Liver (tissue), 8 donors: ENCODE measurements at regions not wholly inside any gene's neighbourhood (a gene's known extent, or its start where the extent isn't known, plus 50 kb on each side); places are given as distances from the start of the nearest gene placed in this dataset.

Source experiments
- DNase-seq: peaks from one replicate; pipeline ENCODE4 v3.0.0-alpha.2; 2017; ENCODE audit warnings: low spot score
- H3K27ac ChIP-seq, 2 donors: one replicate each; pipeline ENCODE4 v1.7.0; 2013; ENCODE audit warnings: inconsistent platforms in 2 of 2, low read length in 2 of 2, control low read depth in 1 of 2, low read depth in 1 of 2, mild to moderate bottlenecking in 1 of 2
- H3K27me3 ChIP-seq, 4 donors: one replicate each; pipeline versions ENCODE4 v1.6.1 to v1.7.0; 2013; ENCODE audit warnings: low read length in 3 of 4, inconsistent platforms in 1 of 4, mild to moderate bottlenecking in 1 of 4, moderate library complexity in 1 of 4; ENCODE audit not compliant: control insufficient read depth in 4 of 4, insufficient read depth in 4 of 4
- H3K36me3 ChIP-seq, 4 donors: one replicate each; pipeline versions ENCODE4 v1.6.1 to v1.7.0; 2013; ENCODE audit warnings: low read length in 3 of 4, mild to moderate bottlenecking in 3 of 4, low read depth in 1 of 4, moderate library complexity in 1 of 4; ENCODE audit not compliant: control insufficient read depth in 4 of 4, insufficient read depth in 3 of 4
- H3K4me1 ChIP-seq, 4 donors: one replicate each; pipeline versions ENCODE4 v1.6.1 to v1.7.0; 2013; ENCODE audit warnings: low read length in 3 of 4, mild to moderate bottlenecking in 3 of 4, moderate library complexity in 1 of 4; ENCODE audit not compliant: control insufficient read depth in 4 of 4, insufficient read depth in 4 of 4
- H3K4me3 ChIP-seq, 3 donors: one replicate each; pipeline versions ENCODE4 v1.6.1 to v1.7.0; 2013; ENCODE audit warnings: low read length in 3 of 3, control low read depth in 1 of 3, low read depth in 1 of 3, mild to moderate bottlenecking in 1 of 3
- H3K9ac ChIP-seq, 2 donors: one replicate each; pipeline ENCODE4 v1.7.0; 2013; ENCODE audit warnings: low read length in 2 of 2, mild to moderate bottlenecking in 2 of 2, moderate library complexity in 2 of 2, control low read depth in 1 of 2, low read depth in 1 of 2
- H3K9me3 ChIP-seq, 4 donors: one replicate each; pipeline versions ENCODE4 v1.6.1 to v1.7.0; 2013; ENCODE audit warnings: low read length in 3 of 4; ENCODE audit not compliant: control insufficient read depth in 4 of 4
- ATF3 ChIP-seq: IDR thresholded peaks from 2 replicates; pipeline ENCODE4 v1.6.1; 2016; ENCODE audit warnings: antibody characterized with exemption
- CTCF ChIP-seq: fragments of 150-350 bp; IDR thresholded peaks from 2 replicates; pipeline ENCODE4 v1.5.1; 2017; ENCODE audit warnings: improper control_type of control experiment, low read depth, low read length; ENCODE audit not compliant: missing input control
- EGR1 ChIP-seq, 2 donors: IDR thresholded peaks; 2 replicates each; pipeline ENCODE4 v1.6.1; 2016 to 2018; ENCODE audit warnings: antibody characterized with exemption in 2 of 2, low read depth in 2 of 2
- FOXA1 ChIP-seq: IDR thresholded peaks from 2 replicates; pipeline ENCODE4 v1.6.1; 2016; ENCODE audit warnings: antibody characterized with exemption
- FOXA2 ChIP-seq: IDR thresholded peaks from 2 replicates; pipeline ENCODE4 v1.6.1; 2016; ENCODE audit warnings: antibody characterized with exemption
- HNF4A ChIP-seq, 2 donors: conservative IDR thresholded peaks; 2 replicates each; pipeline ENCODE4 v1.6.1; 2016; ENCODE audit warnings: antibody characterized with exemption in 2 of 2, mild to moderate bottlenecking in 2 of 2
- HNF4G ChIP-seq: IDR thresholded peaks from 2 replicates; pipeline ENCODE4 v1.6.1; 2016; ENCODE audit warnings: antibody characterized with exemption
- JUND ChIP-seq, 2 donors: IDR thresholded peaks; 2 replicates each; pipeline ENCODE4 v1.6.1; 2016; ENCODE audit warnings: antibody characterized with exemption in 2 of 2
- MAX ChIP-seq: IDR thresholded peaks from 2 replicates; pipeline ENCODE4 v1.6.1; 2016; ENCODE audit warnings: antibody characterized with exemption
- NR2F2 ChIP-seq: IDR thresholded peaks from 2 replicates; pipeline ENCODE4 v1.6.1; 2016; ENCODE audit warnings: antibody characterized with exemption
- RAD21 ChIP-seq, 2 donors: IDR thresholded peaks; 2 replicates each; pipeline ENCODE4 v1.6.1; 2016; ENCODE audit warnings: antibody characterized with exemption in 2 of 2, mild to moderate bottlenecking in 2 of 2
- REST ChIP-seq: IDR thresholded peaks from 2 replicates; pipeline ENCODE4 v1.6.1; 2016; ENCODE audit warnings: antibody characterized with exemption, mild to moderate bottlenecking
- RXRA ChIP-seq, 2 donors: IDR thresholded peaks; 2 replicates each; pipeline ENCODE4 v1.6.1; 2017 to 2018; ENCODE audit warnings: antibody characterized with exemption in 2 of 2, mild to moderate bottlenecking in 1 of 2
- SP1 ChIP-seq: IDR thresholded peaks from 2 replicates; pipeline ENCODE4 v1.6.1; 2018; ENCODE audit warnings: antibody characterized with exemption, mild to moderate bottlenecking
- TAF1 ChIP-seq: conservative IDR thresholded peaks from 2 replicates; pipeline ENCODE4 v1.6.1; 2016; ENCODE audit warnings: antibody characterized with exemption, mild to moderate bottlenecking
- YY1 ChIP-seq: IDR thresholded peaks from 2 replicates; pipeline ENCODE4 v1.6.1; 2016; ENCODE audit warnings: antibody characterized with exemption, mild to moderate bottlenecking
- ZBTB33 ChIP-seq: IDR thresholded peaks from 2 replicates; pipeline ENCODE4 v1.6.1; 2016; ENCODE audit warnings: antibody characterized with exemption
- WGBS: extraction: QIAGEN DNeasy Blood & Tissue Kit; methylation state at CpG from one replicate; pipeline ENCODE4 v1.1.7; 2013; 5-methylcytosine and 5-hydroxymethylcytosine counted together
- donor health status: healthy.
- donor health status: healthy.
- donor health status: healthy.
- donor health status: healthy.
- donor health status: healthy.

- Histone ChIP-seq H3K4me1 (no peaks in the 10 kb centered on the region), H3K27me3 (no peaks in the 10 kb centered on the region), H3K27ac (no peak overlapping the region), H3K9me3 (no peaks in the 10 kb centered on the region), H3K36me3 (no peaks in the 10 kb centered on the region), H3K4me3 (no peak overlapping the region), H3K9ac (no peak overlapping the region)
- 89% methylated on average over 2 of the region's 2 CpGs for WGBS
- no peak for DNase-seq
- no peak for TF ChIP-seq EGR1 (IDR thresholded peaks at IDR 0.05; ENCODE audit: low read depth in 2 of 2)
- TF ChIP-seq TAF1 = no peak
- TF ChIP-seq RXRA (IDR thresholded peaks at IDR 0.05) = no peak
- no peak for TF ChIP-seq YY1
- no peak for TF ChIP-seq ZBTB33
- TF ChIP-seq HNF4G = no peak
- TF ChIP-seq REST = no peak
- TF ChIP-seq HNF4A (conservative IDR thresholded peaks at IDR 0.05) = no peak
- TF ChIP-seq ATF3 = no peak
- TF ChIP-seq MAX = no peak
- TF ChIP-seq FOXA1 = no peak
- TF ChIP-seq FOXA2 = no peak
Measured at GRCh38 chr13:57253551-57253950, 86.6 kb downstream of the PRR20E start.

- Histone ChIP-seq H3K27ac (no peak overlapping the region), H3K4me1 (no peaks in the 10 kb centered on the region), H3K9ac (no peak overlapping the region), H3K27me3 (no peaks in the 10 kb centered on the region), H3K9me3 (no peaks in the 10 kb centered on the region), H3K4me3 (no peak overlapping the region), H3K36me3 (no peaks in the 10 kb centered on the region)
- no peak for DNase-seq
- TF ChIP-seq TAF1 (no peak), RAD21 (IDR thresholded peaks at IDR 0.05) (no peak), ATF3 (no peak), SP1 (no peak), HNF4A (conservative IDR thresholded peaks at IDR 0.05) (no peak), FOXA1 (no peak), RXRA (IDR thresholded peaks at IDR 0.05) (no peak), REST (no peak), YY1 (no peak), MAX (no peak), CTCF (no peak), FOXA2 (no peak), JUND (IDR thresholded peaks at IDR 0.05) (no peak), ZBTB33 (no peak), EGR1 (IDR thresholded peaks at IDR 0.05; ENCODE audit: low read depth in 2 of 2) (no peak), NR2F2 (no peak)
Measured at GRCh38 chr13:57264965-57265364, 98.0 kb downstream of the PRR20E start.
